Ishikawa (cell line): ENCODE measurements at regions not wholly inside any gene's neighbourhood (a gene's known extent, or its start where the extent isn't known, plus 50 kb on each side); places are given as distances from the start of the nearest gene placed in this dataset.

Experiments
- CEBPB ChIP-seq: IDR thresholded peaks from 2 replicates; pipeline ENCODE4 v1.6.1; 2012
- CREB1 ChIP-seq: IDR thresholded peaks from 2 replicates; pipeline ENCODE4 v1.6.1; 2012; ENCODE audit warnings: low read depth
- EP300 ChIP-seq: IDR thresholded peaks from 2 replicates; pipeline ENCODE4 v1.6.1; 2012; ENCODE audit warnings: borderline replicate concordance
- FOXM1 ChIP-seq: IDR thresholded peaks from 2 replicates; pipeline ENCODE4 v1.6.1; 2012; ENCODE audit warnings: low read depth, borderline replicate concordance
- RAD21 ChIP-seq: IDR thresholded peaks from 2 replicates; pipeline ENCODE4 v1.6.1; 2012; ENCODE audit warnings: low read depth
- TAF1 ChIP-seq: IDR thresholded peaks from 2 replicates; pipeline ENCODE4 v1.6.1; 2012; ENCODE audit warnings: low read depth, mild to moderate bottlenecking
- TCF12 ChIP-seq: IDR thresholded peaks from 2 replicates; pipeline ENCODE4 v1.6.1; 2012; ENCODE audit warnings: low read depth
- TEAD4 ChIP-seq: IDR thresholded peaks from 2 replicates; pipeline ENCODE4 v1.6.1; 2012
- USF1 ChIP-seq: IDR thresholded peaks from 2 replicates; pipeline ENCODE4 v1.6.1; 2012
- YY1 ChIP-seq: IDR thresholded peaks from 2 replicates; pipeline ENCODE4 v1.6.1; 2012; ENCODE audit warnings: low read depth
- TF ChIP-seq, protein P1 (sequence below): IDR thresholded peaks from 2 replicates; pipeline ENCODE4 v1.6.1; 2012

DNA sequence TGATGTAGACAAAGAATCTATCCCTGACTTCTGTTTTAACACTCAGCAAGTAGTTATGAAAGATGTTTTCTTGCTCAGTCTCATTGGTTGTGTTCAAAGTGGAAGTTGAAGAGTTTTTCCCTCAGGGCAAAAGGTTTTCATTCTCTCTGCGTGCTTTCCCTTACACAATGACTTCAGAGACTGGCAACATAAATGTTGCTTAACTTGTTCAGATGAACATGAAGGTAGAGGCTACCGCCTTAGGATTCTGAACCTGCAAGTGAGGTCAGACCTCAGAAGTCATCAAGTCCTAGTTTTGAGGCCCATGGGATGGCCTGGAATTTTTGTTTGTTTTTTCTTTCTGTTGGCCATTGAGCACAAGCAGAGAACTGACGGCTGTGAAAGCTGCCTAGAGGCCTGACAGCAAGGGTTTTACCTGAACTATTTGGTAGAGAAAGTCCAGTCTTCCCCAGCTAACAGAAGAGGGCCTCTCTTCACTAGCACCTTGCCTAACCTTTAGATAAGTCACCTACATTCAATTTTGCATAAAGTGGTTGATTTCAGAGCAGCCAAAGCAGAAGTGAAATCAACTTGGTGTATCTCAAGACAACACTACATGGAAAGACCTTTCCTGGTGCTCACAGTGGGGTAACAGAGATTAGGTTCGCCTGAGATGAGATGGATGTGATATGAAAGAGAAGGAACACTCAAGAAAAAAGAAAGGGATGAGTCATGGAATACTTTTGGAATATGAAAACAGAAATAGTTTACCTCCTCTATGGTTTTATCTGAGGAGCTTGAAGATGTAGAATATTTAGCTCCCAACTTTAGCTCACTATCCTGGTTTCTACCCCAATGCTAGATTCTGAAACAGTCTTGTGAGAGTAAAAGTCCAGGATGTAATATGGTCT, 53.6 kb upstream of the AP4E1 start:
- TF ChIP-seq USF1, result no peak
- TF ChIP-seq TCF12, result no peak
- no peak for TF ChIP-seq CREB1
- TF ChIP-seq, protein P1, sequence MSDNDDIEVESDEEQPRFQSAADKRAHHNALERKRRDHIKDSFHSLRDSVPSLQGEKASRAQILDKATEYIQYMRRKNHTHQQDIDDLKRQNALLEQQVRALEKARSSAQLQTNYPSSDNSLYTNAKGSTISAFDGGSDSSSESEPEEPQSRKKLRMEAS, result no peak
- no peak for TF ChIP-seq FOXM1
- no peak for TF ChIP-seq YY1
- TF ChIP-seq CEBPB, result no peak
- no peak for TF ChIP-seq TEAD4
- no peak for TF ChIP-seq EP300
- no peak for TF ChIP-seq RAD21
- no peak for TF ChIP-seq TAF1
